CD4-positive, alpha-beta T cell treated with Interleukin-1 beta for 1 hour (primary cell): ENCODE measurements at regions not wholly inside any gene's neighbourhood (a gene's known extent, or its start where the extent isn't known, plus 50 kb on each side); places are given as distances from the start of the nearest gene placed in this dataset.
"Not testable (repeated sequence)": the region's sequence is repeated elsewhere in the genome, so short reads cannot be mapped to it uniquely, and the experiment has no call there.

Experiments used
- DNase-seq, 2 donors: peaks; one replicate each; pipeline ENCODE4 v3.0.0-alpha.2; 2020 to 2022

- DNase-seq = no peak
These were observed 52.0 kb upstream of the GRAMD1B start for GRCh38 chr11:123378096-123378495.

- DNase-seq = no peak
These were observed 52.7 kb upstream of the GRAMD1B start for GRCh38 chr11:123377355-123377754.

DNA sequence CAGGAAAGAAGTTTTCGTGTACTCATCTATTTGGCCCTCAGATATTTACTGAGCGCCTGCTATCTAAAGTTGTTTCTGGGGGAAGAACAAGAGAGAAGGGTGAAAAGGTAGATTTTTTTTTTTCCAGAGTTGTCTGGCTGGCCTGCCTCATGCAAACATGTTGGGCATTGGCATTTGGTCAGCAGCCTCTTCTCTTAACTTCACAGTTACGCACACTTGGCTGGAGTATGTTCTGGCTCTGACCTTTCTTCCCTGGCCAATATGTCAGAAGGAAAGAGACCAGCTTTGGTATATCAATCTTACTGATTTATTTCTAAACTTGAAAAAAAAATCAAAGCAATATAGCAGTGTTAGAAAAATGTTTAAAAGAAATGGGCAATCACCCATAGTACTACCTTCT lies 54.2 kb upstream of the GRAMD1B start:
- no peak for DNase-seq

DNA sequence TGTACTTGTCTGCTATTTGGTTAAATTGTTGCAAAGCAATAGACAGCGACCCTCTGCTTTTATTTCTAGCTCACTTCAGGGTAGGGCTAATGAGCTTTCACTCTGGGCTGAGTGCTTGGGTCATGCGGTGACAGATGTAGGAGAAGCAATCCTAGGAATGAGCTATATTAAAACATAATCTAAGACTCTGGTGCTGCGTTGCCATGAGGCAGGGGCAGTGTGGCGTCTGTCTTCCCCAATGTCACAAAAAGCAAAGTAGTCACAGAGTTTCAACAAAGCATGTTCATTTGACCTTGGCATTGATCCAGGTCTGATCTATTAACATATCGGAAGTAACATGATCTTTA lies 55.5 kb upstream of the GRAMD1B start:
- no peak for DNase-seq

DNA sequence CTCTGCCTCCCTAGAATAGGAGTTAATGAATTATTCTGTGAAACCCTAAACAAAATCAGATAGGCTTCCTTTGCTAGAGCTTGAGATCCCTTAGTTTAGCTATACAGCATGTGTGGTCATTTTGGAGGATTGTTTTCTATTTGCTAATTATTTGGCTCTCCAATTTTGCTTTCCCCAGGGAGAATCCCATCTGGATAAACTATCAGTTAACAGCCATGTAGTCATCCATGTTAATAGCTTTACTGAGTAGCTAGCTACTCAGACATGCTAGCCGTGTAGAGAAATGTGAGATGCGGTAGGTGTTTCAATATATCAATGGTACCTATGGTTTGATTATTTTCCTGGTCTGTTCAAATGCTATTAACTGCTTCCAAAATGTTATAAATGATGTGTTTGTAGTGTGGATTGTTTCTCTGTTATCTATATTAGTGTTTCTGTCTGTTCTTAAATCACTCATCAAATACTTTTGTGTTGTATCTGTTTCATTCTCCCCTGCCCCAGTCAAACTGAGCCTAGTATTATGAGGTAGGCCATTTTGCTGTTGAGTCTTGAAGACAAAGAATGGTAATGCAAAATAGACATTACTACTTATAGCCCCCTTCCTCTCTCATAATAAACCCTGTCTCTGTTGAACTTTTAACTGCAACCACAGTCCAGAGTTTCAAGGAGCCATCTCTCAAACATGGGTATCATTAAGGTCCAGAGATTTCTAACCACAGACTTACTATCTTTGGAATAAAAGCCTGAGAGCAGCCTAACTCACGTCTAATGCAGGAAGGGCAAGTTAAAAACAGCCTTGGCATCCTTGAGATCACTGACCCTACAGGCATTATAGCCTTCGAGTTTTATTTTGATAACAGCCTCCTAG lies 56.1 kb upstream of the GRAMD1B start:
- no peak for DNase-seq

GRCh38 chr11:123371506-123372297 lies 58.4 kb upstream of the GRAMD1B start:
- DNase-seq = no peak

DNA sequence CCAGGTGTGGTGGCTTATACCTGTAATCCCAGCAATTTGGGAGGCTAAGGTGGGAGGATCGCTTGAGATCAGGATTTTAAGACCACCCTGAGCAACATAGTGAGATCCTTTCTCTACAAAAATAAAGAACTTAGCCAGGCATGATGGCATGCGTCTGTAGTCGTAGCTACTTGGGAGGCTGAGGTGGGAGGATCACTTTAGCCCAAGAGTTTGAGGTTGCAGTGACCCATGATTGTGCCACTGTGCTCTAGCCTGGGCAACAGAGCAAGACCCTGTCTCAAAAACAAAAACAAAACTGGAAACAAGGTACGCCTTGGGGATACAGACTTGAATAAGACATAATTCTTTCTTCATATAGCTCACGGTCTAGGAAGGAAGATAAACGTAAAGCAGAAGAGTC lies 63.1 kb upstream of the GRAMD1B start:
- no peak for DNase-seq

DNA sequence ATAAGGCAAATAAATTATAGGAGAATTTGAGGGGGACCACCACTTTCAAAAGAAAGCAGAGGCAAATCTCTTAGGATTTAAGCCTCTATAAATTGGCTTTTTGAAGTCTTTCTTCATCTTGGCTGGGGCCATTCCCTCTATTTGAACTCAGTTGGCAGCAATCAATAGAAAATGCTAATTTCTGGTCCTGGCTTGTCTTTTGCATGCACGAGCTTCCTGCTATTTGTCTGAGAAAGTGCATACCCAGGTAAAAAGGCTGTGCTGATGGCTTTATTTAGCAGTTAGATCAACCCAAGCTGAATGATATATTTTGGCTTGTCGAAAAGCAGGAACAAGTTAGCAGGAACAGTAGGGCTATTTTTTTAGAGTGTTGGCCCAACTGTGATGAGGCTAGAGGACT lies 64.1 kb upstream of the GRAMD1B start:
- no peak for DNase-seq

GRCh38 chr11:123364080-123364479 lies 66.0 kb upstream of the GRAMD1B start:
- DNase-seq = no peak

- DNase-seq = no peak
These were observed 66.5 kb upstream of the GRAMD1B start for GRCh38 chr11:123363556-123363955.

DNA sequence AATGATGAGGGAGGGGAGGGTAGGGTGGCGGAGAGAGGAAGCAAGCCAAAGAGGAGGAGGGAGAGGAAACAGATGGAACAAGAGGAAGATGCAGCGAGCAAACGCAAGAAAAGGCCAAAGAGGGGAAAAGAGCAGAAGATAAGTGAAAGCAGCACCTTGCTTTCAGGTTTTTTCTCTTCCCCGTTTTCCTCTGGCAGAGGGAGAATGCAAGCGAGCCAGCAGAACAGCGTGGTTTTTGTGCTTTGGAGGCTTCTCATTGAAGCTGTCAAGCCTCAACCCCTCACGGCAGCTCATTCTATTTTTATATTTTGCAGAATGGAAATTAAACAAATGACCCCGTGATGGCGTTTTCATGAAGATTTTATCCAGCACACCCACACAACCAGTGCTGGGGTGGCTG lies 67.1 kb upstream of the GRAMD1B start:
- no peak for DNase-seq

DNA sequence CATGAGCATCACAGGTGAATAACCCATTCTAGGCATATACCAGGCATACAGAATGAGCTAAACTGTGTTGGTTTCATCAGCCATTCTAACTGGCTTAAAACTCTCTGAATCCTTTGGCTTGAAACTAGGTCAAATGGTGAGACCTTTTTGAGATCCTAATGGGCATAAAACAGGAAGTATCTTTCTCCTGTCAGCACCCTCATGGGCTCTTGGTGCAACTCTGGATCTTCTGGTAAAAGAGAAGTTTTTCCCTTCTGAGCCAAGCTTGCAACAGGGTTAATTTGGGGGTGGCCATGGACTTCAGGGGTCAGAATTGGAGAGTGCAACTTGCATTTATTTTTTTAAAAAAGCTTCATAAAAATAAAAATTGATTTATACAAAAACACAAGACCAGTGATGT lies 67.9 kb upstream of the GRAMD1B start:
- no peak for DNase-seq

- no peak for DNase-seq
These were observed 69.0 kb upstream of the GRAMD1B start for GRCh38 chr11:123361110-123361509.

DNA sequence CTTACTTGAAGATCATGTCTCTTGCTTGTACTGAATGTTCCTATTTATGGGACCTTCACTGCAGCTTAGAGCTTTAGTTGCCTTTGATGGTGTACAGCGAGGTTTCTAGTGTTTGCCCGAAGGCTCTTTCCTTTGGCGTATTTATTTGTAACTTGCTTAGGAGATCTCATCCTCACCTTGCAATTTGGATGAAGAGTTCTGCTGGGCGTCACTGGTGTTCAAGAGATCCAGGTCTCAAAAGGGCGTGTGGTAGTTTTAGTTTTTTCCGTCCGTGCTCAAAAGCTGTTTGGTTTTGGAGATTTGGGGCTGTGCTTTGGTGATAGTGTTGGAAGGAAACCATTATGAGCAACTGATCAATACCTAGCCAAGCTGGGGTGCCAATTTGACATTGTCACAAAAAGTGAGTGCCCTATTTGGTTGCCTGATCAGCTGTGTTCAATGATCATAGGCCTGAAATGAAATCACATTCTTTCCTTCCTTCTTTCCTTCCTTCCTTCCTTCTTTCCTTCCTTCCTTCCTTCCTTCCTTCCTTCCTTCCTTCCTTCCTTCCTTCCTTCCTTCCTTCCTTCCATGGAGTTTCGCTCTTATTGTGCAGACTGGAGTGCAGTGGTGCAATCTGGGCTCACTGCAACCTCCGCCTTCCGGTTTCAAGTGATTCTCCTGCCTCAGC lies 69.7 kb upstream of the GRAMD1B start:
- DNase-seq = no peak

DNA sequence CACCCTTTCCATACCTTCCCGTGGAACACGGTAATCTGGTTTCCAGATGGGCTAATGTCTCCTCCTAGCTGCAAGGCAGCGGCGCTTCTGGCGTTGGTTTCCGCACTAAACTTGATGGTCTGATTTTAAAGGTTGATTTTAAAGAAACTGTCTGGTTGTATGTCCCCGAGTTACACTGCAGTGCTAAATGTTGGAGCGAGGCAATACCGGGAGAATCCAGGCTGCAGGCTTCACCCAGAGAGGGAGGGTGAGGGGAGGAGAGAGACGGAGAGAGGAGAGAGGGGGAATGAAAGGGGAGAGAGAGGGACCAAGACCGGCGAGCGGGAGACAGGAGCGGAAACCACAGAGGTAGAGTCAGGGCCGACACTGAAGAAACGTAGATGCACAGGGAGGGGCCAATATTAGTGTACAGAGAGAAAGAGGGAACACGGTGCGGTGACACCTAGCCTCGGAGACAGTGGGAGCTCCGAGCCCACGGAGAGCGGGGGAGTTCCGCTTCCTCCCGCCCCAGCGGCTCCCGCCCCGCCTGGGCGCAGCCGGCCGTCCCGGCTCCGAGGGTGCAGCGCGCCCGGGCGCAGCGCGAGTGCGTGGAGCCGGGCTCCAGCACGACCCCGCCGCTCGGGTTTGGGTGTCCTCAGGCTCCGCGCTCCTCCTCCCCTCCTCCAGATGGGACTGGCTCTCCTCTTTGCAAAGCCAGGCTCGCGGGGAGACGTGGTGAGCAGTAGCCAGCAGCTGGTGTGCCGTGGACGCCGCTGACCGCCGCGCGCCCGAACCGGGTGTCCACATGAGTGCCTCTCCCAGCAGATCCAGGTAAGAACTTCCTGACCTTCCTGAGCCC lies 71.9 kb upstream of the GRAMD1B start:
- DNase-seq = peak; percentile 4 to 27

- no peak for DNase-seq
These were observed 72.6 kb upstream of the GRAMD1B start for GRCh38 chr11:123357353-123357989.

DNA sequence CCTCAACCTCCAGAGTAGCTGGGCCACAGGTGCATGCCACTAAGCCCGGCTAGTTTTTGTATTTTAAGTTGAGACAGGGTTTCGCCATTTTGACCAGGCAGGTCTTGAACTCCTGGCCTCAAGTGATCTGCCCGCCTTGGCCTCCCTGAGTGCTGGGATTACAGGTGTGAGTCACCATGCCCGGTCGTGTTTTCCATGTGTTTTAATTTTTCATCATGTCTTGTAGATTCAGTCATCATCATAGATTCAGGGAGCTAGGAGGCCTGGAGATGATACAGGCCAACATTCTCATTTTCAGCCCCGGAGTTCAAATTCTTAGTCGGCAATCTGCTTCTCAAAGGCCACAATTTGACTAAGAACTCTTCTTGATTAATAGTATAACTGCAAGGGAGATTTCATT lies 73.5 kb upstream of the GRAMD1B start:
- no peak for DNase-seq

DNA sequence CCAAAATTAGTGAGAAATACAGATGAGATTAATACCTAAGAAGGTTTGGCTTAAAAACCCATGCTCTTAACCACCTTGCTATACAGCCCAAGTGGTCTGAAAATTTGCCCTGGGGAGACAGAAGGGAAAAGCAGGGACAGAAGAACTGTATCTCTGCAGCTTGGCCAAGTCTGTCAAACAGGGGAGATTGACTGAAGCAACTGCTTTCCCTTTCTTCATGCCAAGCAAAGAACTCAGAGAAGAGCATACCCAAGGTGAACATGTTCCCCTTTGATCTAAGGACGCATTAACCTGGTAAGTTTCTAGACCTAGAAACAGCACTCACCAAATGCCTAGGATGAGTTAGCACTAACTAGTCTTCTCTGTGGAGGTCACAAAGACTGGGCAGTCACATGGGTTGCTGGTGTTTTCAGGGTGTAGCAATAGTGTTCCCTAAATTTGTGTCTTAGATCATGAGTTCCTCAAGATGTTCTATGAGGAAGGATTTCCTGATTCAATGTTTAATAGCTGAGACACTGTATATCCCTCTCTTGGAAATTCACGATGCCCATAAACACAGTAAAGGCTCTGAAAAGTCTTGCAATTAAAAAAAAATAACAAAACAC lies 75.6 kb upstream of the GRAMD1B start:
- no peak for DNase-seq

GRCh38 chr11:123351375-123351774 lies 78.7 kb upstream of the GRAMD1B start:
- no peak for DNase-seq

GRCh38 chr11:123349382-123349781 lies 80.7 kb upstream of the GRAMD1B start:
- DNase-seq = no peak

DNA sequence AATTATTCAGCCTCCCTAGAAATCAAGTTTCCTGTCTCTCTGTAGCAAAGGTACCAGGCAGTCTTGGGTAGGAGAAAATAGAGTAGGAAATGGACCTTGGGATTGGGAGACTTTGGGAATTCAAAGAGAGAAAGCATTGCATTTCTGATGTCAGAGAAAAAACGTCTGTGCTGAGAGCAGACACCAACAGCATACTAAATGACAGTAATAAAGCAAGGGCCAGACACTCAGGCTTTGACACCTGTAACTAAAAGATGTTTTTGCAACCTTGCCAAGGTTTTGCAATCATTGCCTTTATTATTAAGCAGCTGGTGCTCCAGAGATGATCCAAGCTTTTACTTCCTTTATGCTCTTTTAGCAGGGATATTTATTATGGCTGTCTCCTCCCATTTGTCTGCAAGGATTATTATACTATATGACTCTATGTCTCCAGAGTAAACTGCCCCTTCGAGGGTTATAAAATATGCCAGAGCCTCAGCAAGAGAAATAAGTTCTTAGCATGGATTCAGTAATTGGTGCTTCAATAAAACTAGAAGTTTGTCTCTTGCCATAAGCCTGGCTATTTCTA lies 85.2 kb upstream of the GRAMD1B start:
- no peak for DNase-seq

GRCh38 chr11:123344188-123344587 lies 85.9 kb upstream of the GRAMD1B start:
- DNase-seq = not testable (repeated sequence)
